Endothelial cell (in vitro differentiated cells): ENCODE measurements at regions not wholly inside any gene's neighbourhood (a gene's known extent, or its start where the extent isn't known, plus 50 kb on each side); places are given as distances from the start of the nearest gene placed in this dataset.

Experiments used
- DNase-seq: peaks from one replicate; pipeline ENCODE4 v3.0.0; 2021; ENCODE audit warnings: low spot score
- H3K27ac Mint-ChIP-seq: one replicate; pipeline ENCODE4 v1.8.0; 2021; ENCODE audit warnings: mixed read lengths, inconsistent platforms; ENCODE audit not compliant: unreplicated experiment
- H3K27me3 Mint-ChIP-seq: one replicate; pipeline ENCODE4 v1.8.0; 2021; ENCODE audit warnings: mild to moderate bottlenecking, moderate library complexity, mixed read lengths, inconsistent platforms; ENCODE audit not compliant: unreplicated experiment
- H3K36me3 Mint-ChIP-seq: one replicate; pipeline ENCODE4 v1.8.0; 2021; ENCODE audit warnings: mild to moderate bottlenecking, low read depth, mixed read lengths, inconsistent platforms; ENCODE audit not compliant: unreplicated experiment
- H3K4me1 Mint-ChIP-seq: one replicate; pipeline ENCODE4 v1.8.0; 2021; ENCODE audit warnings: mild to moderate bottlenecking, mixed read lengths, inconsistent platforms; ENCODE audit not compliant: unreplicated experiment
- H3K4me3 Mint-ChIP-seq: one replicate; pipeline ENCODE4 v1.8.0; 2021; ENCODE audit warnings: mild to moderate bottlenecking, mixed read lengths, inconsistent platforms; ENCODE audit not compliant: unreplicated experiment
- H3K9me3 Mint-ChIP-seq: one replicate; pipeline ENCODE4 v1.8.0; 2021; ENCODE audit warnings: mixed read lengths, inconsistent platforms; ENCODE audit not compliant: unreplicated experiment
- TF ChIP-seq, protein P1 (sequence below): fragments of 200-600 bp; sonication (generic); IDR thresholded peaks from one replicate; pipeline ENCODE4 v1.5.0; 2021; ENCODE audit warnings: antibody characterized with exemption; ENCODE audit not compliant: unreplicated experiment

DNA sequence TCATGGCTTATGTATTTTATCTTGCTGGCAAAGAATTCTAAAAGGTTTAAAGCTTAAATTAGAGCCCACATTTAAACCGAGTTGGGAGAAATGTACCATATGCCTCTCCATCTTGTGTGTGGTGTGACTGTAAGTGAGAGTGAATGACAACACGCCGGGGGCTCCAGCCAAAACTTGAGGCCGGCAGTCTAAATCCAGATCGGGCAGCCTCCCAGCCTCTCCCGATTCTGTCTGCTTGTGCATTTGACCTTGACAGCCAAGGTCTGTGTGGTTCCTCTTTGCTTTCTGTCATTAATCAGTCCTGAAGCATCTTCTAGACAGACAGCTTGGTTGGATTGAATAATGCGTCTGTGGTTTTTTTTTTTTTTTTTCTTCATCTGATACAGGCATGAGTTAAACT lies 1093.2 kb upstream of the EEF2KMT start:
- Mint-ChIP-seq H3K27ac (no peak overlapping the region), H3K27me3 (no peaks in the 10 kb centered on the region), H3K9me3 (no peaks in the 10 kb centered on the region), H3K36me3 (no peaks in the 10 kb centered on the region), H3K4me1 (no peaks in the 10 kb centered on the region), H3K4me3 (no peak overlapping the region)
- DNase-seq: no peak
- TF ChIP-seq, protein P1, sequence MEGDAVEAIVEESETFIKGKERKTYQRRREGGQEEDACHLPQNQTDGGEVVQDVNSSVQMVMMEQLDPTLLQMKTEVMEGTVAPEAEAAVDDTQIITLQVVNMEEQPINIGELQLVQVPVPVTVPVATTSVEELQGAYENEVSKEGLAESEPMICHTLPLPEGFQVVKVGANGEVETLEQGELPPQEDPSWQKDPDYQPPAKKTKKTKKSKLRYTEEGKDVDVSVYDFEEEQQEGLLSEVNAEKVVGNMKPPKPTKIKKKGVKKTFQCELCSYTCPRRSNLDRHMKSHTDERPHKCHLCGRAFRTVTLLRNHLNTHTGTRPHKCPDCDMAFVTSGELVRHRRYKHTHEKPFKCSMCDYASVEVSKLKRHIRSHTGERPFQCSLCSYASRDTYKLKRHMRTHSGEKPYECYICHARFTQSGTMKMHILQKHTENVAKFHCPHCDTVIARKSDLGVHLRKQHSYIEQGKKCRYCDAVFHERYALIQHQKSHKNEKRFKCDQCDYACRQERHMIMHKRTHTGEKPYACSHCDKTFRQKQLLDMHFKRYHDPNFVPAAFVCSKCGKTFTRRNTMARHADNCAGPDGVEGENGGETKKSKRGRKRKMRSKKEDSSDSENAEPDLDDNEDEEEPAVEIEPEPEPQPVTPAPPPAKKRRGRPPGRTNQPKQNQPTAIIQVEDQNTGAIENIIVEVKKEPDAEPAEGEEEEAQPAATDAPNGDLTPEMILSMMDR: no peak

DNA sequence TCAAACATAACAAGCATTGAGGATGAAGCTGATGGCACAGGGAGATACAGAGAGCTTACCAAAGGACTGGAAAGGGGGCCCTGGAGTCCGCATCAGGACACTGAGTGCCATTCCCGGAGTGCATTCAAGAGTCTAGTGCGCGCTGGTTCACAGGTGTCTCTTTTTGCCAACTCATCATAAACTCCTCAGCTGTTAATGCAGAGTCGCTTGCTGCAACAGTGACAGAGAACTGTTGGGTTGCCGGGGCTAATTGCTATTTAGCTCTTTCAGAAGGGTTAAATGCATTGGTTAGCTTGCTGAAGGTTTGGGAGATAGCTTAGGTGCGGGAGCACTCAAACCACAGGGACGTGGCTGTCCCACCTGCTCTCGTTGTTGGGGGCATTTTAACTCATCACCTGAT lies 1091.6 kb upstream of the EEF2KMT start:
- no peaks in the 10 kb centered on the region for H3K4me1 Mint-ChIP-seq
- no peak overlapping the region for H3K27ac Mint-ChIP-seq
- no peak overlapping the region for H3K4me3 Mint-ChIP-seq
- no peak for DNase-seq
- H3K9me3 Mint-ChIP-seq: no peaks in the 10 kb centered on the region
- H3K36me3 Mint-ChIP-seq: no peaks in the 10 kb centered on the region
- TF ChIP-seq, protein P1: no peak
- H3K27me3 Mint-ChIP-seq: no peaks in the 10 kb centered on the region

DNA sequence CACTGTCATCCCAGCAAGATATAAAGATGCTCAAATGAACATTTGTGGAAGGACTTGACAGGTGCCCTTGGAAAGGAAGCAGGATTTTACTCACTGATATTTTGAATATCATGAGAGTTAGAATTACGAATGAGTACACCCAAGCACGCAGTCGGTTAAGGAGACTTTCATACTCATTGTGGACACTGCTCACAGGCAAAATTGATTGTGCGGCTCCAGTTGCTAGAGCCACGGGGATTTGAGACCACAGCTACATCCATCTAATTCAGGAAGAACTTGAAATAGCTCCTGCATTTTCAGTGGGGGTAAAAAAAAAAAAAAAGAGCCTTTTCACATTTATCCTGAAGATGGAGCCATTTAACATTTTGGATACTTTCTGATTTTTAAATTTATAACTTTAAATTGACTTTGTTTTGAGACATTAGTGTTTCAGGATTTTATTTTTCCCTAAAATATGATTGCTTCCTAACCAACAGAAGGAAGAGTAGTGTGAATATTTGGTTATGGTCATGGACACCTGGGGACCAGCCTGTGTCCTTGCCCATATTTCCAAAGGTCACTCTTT lies 1080.1 kb upstream of the EEF2KMT start:
- no peak for DNase-seq
- Mint-ChIP-seq H3K4me3 (no peak overlapping the region), H3K9me3 (no peaks in the 10 kb centered on the region), H3K4me1 (no peaks in the 10 kb centered on the region), H3K27me3 (no peaks in the 10 kb centered on the region), H3K36me3 (no peaks in the 10 kb centered on the region), H3K27ac (no peak overlapping the region)
- TF ChIP-seq, protein P1: no peak

DNA sequence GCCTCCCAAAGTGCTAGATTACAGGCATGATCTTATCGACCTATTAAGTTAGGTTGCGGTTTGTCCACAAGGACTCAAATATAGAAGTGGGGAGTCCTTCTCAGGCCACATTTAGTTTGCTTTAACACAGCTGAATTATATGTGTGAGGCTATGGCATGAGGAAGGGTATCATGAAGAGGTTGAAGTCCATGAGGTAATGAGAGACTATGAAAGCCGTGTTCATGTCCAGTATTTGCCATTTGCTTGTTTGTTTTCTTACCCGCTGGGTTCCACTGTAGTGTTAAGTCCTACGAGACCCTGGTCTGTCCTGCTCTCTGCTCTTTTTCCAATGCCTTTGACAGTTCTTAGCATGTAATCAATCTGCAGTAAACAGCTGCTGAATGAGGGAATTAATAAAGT lies 1072.4 kb upstream of the EEF2KMT start:
- H3K4me3 Mint-ChIP-seq: no peak overlapping the region
- H3K27ac Mint-ChIP-seq: no peak overlapping the region
- TF ChIP-seq, protein P1: no peak
- H3K36me3 Mint-ChIP-seq: no peaks in the 10 kb centered on the region
- no peaks in the 10 kb centered on the region for H3K4me1 Mint-ChIP-seq
- no peak for DNase-seq
- H3K27me3 Mint-ChIP-seq: no peaks in the 10 kb centered on the region
- H3K9me3 Mint-ChIP-seq: no peaks in the 10 kb centered on the region

DNA sequence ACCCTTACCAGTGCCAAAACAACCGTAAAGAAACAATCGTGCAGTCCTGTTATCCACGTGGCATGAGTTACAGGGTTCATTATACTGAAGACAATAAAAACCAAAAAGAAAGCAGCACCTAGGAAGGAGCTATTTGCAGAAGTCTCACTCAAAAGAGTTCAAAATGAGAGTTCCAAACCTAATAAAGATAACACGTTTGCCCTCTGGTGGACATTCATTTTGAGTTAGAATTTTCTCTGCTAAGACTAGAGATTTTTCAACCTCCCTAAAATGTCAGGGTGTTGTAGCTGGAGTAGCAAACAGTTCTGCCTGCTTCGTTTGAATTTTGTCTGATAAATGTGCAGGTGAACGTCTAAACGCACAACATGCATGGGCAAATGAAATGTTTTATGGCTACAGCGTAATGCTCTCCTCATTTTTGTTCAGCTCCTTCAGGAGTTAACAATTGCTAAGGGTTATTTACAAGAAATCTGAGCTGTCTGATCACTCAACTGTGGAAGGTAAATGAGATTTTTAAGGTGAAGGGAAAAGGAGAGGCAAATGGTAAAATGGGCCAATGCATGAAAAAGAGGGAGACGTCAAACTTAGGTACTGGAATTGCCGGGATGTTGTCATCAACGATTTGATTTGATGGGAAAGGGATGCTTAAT lies 1067.9 kb upstream of the EEF2KMT start:
- Mint-ChIP-seq H3K4me1 (no peaks in the 10 kb centered on the region), H3K27ac (no peak overlapping the region), H3K4me3 (no peak overlapping the region), H3K27me3 (peaks cover 3% of the 10 kb centered on the region), H3K9me3 (no peaks in the 10 kb centered on the region), H3K36me3 (no peaks in the 10 kb centered on the region)
- TF ChIP-seq, protein P1: peak; percentile 58
- no peak for DNase-seq
